ENCODE measurements at regions not wholly inside any gene's neighbourhood (a gene's known extent, or its start where the extent isn't known, plus 50 kb on each side); places are given as distances from the start of the nearest gene placed in this dataset.

DNA sequence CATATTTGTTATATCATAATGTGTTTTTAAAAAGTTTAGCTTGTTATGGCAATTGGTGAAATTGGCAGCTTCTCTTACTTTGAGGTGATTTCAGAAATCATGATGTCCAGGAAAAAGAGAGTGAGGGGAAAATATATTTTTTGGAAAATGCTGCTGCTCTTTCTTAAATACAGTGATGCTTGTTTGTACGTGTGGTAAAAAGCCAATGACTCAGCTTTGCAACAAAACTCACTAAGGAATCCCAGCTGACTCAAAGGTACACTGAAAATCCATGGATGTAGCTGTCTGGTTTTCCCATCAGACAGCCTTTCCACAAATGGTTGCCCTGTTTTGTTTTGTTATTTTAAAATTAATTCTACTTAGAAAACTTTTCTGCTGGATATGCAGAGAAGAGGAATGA, 306.4 kb upstream of the PAPPA start (continued):
- TF ChIP-seq, protein P1, sequence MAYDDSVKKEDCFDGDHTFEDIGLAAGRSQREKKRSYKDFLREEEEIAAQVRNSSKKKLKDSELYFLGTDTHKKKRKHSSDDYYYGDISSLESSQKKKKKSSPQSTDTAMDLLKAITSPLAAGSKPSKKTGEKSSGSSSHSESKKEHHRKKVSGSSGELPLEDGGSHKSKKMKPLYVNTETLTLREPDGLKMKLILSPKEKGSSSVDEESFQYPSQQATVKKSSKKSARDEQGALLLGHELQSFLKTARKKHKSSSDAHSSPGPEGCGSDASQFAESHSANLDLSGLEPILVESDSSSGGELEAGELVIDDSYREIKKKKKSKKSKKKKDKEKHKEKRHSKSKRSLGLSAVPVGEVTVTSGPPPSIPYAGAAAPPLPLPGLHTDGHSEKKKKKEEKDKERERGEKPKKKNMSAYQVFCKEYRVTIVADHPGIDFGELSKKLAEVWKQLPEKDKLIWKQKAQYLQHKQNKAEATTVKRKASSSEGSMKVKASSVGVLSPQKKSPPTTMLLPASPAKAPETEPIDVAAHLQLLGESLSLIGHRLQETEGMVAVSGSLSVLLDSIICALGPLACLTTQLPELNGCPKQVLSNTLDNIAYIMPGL (CRISPR knock-in tag; IDR thresholded peaks at IDR 0.05; ENCODE audit: borderline replicate concordance): no peak

DNA sequence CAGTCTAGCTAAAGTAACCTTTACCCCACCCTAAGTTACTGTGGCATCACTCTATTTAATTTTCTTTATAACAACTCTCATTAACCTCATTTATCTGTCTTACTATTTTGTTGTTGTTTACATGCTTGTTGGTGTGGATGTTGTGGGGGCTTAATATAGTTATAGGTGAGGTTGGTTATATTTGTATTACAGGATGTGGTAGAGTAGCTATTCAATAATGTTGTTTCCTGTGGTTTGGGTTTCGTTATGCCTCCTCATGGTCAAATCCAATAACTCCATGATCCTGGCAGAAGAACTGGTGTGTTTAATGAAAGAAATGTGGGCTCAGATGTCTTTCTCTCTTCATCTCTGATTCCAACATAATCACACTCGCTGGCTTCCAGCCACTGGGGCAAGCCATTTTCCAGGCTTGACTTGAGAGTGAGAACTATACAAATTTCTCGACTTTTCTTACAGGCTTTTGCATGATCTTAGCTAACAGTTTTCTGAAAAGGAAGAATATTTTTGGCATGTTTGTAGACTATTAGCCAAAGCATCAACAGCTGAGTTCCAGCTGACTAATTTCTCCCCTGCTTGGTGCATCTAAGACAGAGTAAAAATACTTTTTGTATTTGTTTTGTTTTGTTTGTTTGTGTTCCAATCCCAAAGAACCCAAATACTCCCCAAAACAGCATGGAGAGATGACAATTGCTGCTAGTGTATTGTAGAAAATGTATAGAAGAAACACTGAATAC, 303.7 kb upstream of the PAPPA start:
- Histone ChIP-seq H3K4me1 (peaks cover 26% of the 10 kb centered on the region), H3K4me3 (no peak overlapping the region), H3K9me3 (no peaks in the 10 kb centered on the region), H3K27ac (0 out of 6 replicates have a peak overlapping the region, but pooled peaks of 1 of the 2 experiments have one; percentile 10), H3K4me2 (no peak overlapping the region)
- POLR2A ChIA-PET: no interaction called here
- CTCF ChIA-PET: interaction anchor here (1.1 kb wide), 1 partner anchor 177 kb away, joined by 3 read pairs; no protein-coding TSS in a partner anchor
- DNase-seq (ENCODE audit: low read depth in 1 of 2, low spot score in 1 of 2) (no peak), FAIRE-seq (no peak), ATAC-seq (no peak)
- 75% methylated on average over 3 of the region's 3 CpGs for WGBS (ENCODE audit: missing lambda C conversion rate)
- no peak for TF ChIP-seq POLR2AphosphoS2 (conservative IDR thresholded peaks at IDR 0.05; ENCODE audit: low read length)
- no peak for TF ChIP-seq RCOR1 (IDR thresholded peaks at IDR 0.05; ENCODE audit: low read depth, low read length)
- TF ChIP-seq FOXS1 (CRISPR knock-in tag; IDR thresholded peaks at IDR 0.05): no peak
- TF ChIP-seq RNF2 (IDR thresholded peaks at IDR 0.05; ENCODE audit: borderline replicate concordance, low read depth): no peak
- TF ChIP-seq KDM5A (IDR thresholded peaks at IDR 0.05): no peak
- no peak for TF ChIP-seq HOXB13 (CRISPR knock-in tag; IDR thresholded peaks at IDR 0.05; ENCODE audit: low read depth)
- no peak for TF ChIP-seq NPAS2 (CRISPR knock-in tag; IDR thresholded peaks at IDR 0.05; ENCODE audit: borderline replicate concordance)
- no peak for TF ChIP-seq GATA3 (IDR thresholded peaks at IDR 0.05; ENCODE audit: borderline replicate concordance)
- no peak for TF ChIP-seq PHF8 (IDR thresholded peaks at IDR 0.05; ENCODE audit: borderline replicate concordance, low read depth)
- no peak for TF ChIP-seq POLR2A (IDR thresholded peaks at IDR 0.05; ENCODE audit: low read length)
- no peak for TF ChIP-seq KDM1A (IDR thresholded peaks at IDR 0.05; ENCODE audit: low read depth)
- TF ChIP-seq CHD4 (IDR thresholded peaks at IDR 0.05; ENCODE audit: borderline replicate concordance): no peak

DNA sequence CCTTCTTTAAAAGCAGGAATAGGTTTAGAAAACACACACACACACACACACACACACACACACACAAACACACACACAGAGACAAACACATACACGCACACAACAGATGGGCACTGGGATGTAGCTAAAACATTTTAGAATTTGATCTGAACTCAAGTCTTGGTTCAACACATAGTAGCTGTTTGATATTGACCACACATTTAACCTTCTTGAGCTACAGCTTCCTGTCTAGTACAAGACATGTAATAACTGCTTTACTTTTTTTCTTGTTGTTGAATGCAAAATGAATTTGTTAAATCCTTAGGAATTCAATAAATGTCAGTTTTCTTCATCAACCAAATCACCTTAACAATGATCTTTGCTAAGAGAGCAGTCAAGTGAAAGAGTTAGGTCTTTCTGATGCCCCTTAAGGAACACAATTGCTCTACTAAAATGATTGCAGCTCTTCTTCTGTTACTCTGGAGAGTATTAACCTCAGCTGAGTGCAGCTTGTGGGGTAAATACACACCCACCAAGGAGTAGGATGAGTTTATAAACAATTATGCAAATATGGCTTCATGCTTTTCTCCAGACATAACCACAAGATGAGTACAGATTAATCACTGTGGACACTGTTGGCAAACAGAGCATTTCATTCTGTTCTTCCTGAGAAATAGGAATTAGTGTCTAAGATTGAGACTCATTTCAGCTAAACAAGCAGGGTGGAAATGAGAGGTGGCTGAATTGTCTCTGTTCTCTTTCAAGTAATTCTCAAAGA, 302.9 kb upstream of the PAPPA start:
- no peak overlapping the region for H3K4me3 ChIP-seq
- no peaks in the 10 kb centered on the region for H3K9me3 ChIP-seq
- CTCF ChIA-PET: interaction anchor here (0.8 to 1.1 kb wide), 2 partner anchors 178 to 302 kb away, joined by 3 to 4 read pairs; no protein-coding TSS in a partner anchor
- no peak for DNase-seq (ENCODE audit: low read depth in 1 of 2, low spot score in 1 of 2)
- 0 out of 6 replicates have a peak overlapping the region, but pooled peaks of 1 of the 2 experiments have one; percentile 14 for H3K27ac ChIP-seq
- POLR2A ChIA-PET: no interaction called here
- H3K4me2 ChIP-seq: no peak overlapping the region
- H3K4me1 ChIP-seq: peaks cover 22% of the 10 kb centered on the region
- FAIRE-seq: no peak
- 96% methylated on average over 1 of the region's 1 CpG for WGBS (ENCODE audit: missing lambda C conversion rate)
- no peak for TF ChIP-seq NR3C1 (IDR thresholded peaks at IDR 0.05)
- TF ChIP-seq MAFK (IDR thresholded peaks at IDR 0.05; ENCODE audit: partially characterized antibody): no peak
- no peak for TF ChIP-seq KDM1A (IDR thresholded peaks at IDR 0.05; ENCODE audit: low read depth)
- no peak for TF ChIP-seq ZFP36 (IDR thresholded peaks at IDR 0.05; ENCODE audit: borderline replicate concordance, partially characterized antibody)
- no peak for TF ChIP-seq SREBF2 (IDR thresholded peaks at IDR 0.05)
- TF ChIP-seq FOXS1 (CRISPR knock-in tag; IDR thresholded peaks at IDR 0.05): no peak
- no peak for TF ChIP-seq NFE2L2 (conservative IDR thresholded peaks at IDR 0.05; ENCODE audit: low read length)
- TF ChIP-seq, protein P2, sequence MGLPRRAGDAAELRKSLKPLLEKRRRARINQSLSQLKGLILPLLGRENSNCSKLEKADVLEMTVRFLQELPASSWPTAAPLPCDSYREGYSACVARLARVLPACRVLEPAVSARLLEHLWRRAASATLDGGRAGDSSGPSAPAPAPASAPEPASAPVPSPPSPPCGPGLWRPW (IDR thresholded peaks at IDR 0.05): no peak
- no peak for TF ChIP-seq POLR2AphosphoS2 (conservative IDR thresholded peaks at IDR 0.05; ENCODE audit: low read length)
- no peak for ATAC-seq
